Keratinocyte (primary cell): ENCODE measurements at regions not wholly inside any gene's neighbourhood (a gene's known extent, or its start where the extent isn't known, plus 50 kb on each side); places are given as distances from the start of the nearest gene placed in this dataset.

Experiments
- EZH2 ChIP-seq: IDR thresholded peaks from one replicate; pipeline ENCODE4 v1.6.1; 2012; ENCODE audit warnings: inconsistent platforms, mild to moderate bottlenecking, low read length, moderate library complexity
- TF ChIP-seq, protein P1 (sequence below), 3 experiments: IDR thresholded peaks in 1 of 3; conservative IDR thresholded peaks in 1 of 3; optimal IDR thresholded peaks in 1 of 3; 2 replicates in 2 of 3; 3 replicates in 1 of 3; pipeline versions ENCODE3 to v1.5.1; 2011; ENCODE audit warnings: low read length in 3 of 3, mild to moderate bottlenecking in 3 of 3, moderate library complexity in 2 of 3, control low read depth in 1 of 3, inconsistent platforms in 1 of 3; ENCODE audit not compliant: insufficient read depth in 2 of 3; ENCODE audit errors: extremely low read depth in 1 of 3

DNA sequence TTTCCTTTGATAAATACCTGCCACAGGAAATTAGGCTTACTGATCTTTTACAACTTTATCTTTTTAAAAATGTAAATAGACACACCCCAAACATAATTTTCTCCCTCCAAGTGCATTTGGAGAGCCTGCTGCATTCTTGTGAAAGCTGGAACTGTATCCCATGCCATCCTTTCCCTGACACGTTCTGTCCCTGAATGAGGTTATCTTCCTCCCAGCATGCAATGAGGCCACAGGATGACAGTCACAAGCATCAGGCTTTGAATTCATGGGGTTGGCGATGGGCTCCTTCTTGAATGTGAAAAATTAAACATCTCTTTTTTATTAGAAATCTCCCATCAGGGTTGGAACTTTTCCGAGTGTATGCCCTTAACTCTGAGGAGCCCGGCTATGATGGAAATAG lies 77.8 kb downstream of the CTAGE1 start:
- TF ChIP-seq, protein P1, sequence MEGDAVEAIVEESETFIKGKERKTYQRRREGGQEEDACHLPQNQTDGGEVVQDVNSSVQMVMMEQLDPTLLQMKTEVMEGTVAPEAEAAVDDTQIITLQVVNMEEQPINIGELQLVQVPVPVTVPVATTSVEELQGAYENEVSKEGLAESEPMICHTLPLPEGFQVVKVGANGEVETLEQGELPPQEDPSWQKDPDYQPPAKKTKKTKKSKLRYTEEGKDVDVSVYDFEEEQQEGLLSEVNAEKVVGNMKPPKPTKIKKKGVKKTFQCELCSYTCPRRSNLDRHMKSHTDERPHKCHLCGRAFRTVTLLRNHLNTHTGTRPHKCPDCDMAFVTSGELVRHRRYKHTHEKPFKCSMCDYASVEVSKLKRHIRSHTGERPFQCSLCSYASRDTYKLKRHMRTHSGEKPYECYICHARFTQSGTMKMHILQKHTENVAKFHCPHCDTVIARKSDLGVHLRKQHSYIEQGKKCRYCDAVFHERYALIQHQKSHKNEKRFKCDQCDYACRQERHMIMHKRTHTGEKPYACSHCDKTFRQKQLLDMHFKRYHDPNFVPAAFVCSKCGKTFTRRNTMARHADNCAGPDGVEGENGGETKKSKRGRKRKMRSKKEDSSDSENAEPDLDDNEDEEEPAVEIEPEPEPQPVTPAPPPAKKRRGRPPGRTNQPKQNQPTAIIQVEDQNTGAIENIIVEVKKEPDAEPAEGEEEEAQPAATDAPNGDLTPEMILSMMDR (optimal IDR thresholded peaks at IDR 0.05 in 1 of 3, IDR thresholded peaks at IDR 0.05 in 1 of 3, conservative IDR thresholded peaks at IDR 0.05 in 1 of 3; ENCODE audit: extremely low read depth in 1 of 3, insufficient read depth in 2 of 3, low read length in 3 of 3) = no peak
- no peak for TF ChIP-seq EZH2
